Ishikawa (cell line): ENCODE measurements at regions not wholly inside any gene's neighbourhood (a gene's known extent, or its start where the extent isn't known, plus 50 kb on each side); places are given as distances from the start of the nearest gene placed in this dataset.

Experiments used
- EP300 ChIP-seq: IDR thresholded peaks from 2 replicates; pipeline ENCODE4 v1.6.1; 2012; ENCODE audit warnings: borderline replicate concordance
- TCF12 ChIP-seq: IDR thresholded peaks from 2 replicates; pipeline ENCODE4 v1.6.1; 2012; ENCODE audit warnings: low read depth
- ZBTB7A ChIP-seq: IDR thresholded peaks from 2 replicates; pipeline ENCODE4 v1.6.1; 2012; ENCODE audit warnings: low read depth
- TF ChIP-seq, protein P1 (sequence below): IDR thresholded peaks from 2 replicates; pipeline ENCODE4 v1.6.1; 2012; ENCODE audit warnings: low read depth, mild to moderate bottlenecking
- TF ChIP-seq, protein P2 (sequence below): IDR thresholded peaks from 2 replicates; pipeline ENCODE4 v1.6.1; 2012

DNA sequence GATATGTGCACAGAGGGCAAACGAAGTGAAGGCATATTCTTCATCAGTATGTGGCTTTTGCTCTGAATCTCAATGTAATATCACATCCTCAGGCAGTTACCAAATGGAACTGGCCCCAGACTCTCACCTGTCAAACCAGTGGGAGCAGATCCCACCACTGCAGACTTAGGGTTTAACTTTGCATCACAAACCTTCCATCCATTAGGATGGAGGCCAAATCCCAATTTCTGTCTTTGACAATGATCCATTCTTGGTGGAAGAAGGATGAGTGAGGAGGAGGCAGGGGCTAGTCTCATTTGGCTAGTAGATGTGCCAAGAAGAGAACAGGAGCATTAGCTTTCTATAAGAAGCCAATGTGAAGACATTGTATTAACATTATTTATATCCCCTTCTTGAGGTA lies 413.5 kb upstream of the SPRY2 start:
- TF ChIP-seq ZBTB7A = no peak
- no peak for TF ChIP-seq EP300
- TF ChIP-seq, protein P1, sequence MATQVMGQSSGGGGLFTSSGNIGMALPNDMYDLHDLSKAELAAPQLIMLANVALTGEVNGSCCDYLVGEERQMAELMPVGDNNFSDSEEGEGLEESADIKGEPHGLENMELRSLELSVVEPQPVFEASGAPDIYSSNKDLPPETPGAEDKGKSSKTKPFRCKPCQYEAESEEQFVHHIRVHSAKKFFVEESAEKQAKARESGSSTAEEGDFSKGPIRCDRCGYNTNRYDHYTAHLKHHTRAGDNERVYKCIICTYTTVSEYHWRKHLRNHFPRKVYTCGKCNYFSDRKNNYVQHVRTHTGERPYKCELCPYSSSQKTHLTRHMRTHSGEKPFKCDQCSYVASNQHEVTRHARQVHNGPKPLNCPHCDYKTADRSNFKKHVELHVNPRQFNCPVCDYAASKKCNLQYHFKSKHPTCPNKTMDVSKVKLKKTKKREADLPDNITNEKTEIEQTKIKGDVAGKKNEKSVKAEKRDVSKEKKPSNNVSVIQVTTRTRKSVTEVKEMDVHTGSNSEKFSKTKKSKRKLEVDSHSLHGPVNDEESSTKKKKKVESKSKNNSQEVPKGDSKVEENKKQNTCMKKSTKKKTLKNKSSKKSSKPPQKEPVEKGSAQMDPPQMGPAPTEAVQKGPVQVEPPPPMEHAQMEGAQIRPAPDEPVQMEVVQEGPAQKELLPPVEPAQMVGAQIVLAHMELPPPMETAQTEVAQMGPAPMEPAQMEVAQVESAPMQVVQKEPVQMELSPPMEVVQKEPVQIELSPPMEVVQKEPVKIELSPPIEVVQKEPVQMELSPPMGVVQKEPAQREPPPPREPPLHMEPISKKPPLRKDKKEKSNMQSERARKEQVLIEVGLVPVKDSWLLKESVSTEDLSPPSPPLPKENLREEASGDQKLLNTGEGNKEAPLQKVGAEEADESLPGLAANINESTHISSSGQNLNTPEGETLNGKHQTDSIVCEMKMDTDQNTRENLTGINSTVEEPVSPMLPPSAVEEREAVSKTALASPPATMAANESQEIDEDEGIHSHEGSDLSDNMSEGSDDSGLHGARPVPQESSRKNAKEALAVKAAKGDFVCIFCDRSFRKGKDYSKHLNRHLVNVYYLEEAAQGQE = no peak
- TF ChIP-seq TCF12 = no peak
- TF ChIP-seq, protein P2, sequence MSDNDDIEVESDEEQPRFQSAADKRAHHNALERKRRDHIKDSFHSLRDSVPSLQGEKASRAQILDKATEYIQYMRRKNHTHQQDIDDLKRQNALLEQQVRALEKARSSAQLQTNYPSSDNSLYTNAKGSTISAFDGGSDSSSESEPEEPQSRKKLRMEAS = no peak
